GM10266 (cell line): ENCODE measurements at regions not wholly inside any gene's neighbourhood (a gene's known extent, or its start where the extent isn't known, plus 50 kb on each side); places are given as distances from the start of the nearest gene placed in this dataset.

Experiments used
- DNase-seq: peaks from one replicate; pipeline ENCODE4 v3.0.0; 2012; ENCODE audit errors: extremely low spot score
- CTCF ChIP-seq: IDR thresholded peaks from 2 replicates; pipeline ENCODE4 v1.5.1; 2012; ENCODE audit warnings: mild to moderate bottlenecking, low read depth; ENCODE audit not compliant: control insufficient read depth, insufficient read depth; ENCODE audit errors: missing control alignments

- DNase-seq = no peak
- no peak for TF ChIP-seq CTCF
Observed at GRCh38 chr2:63777816-63778215, 63.9 kb upstream of the UGP2 start.

GRCh38 chr2:63778391-63778790 lies 63.3 kb upstream of the UGP2 start:
- no peak for TF ChIP-seq CTCF
- DNase-seq = no peak

- no peak for TF ChIP-seq CTCF
- DNase-seq = no peak
Observed at GRCh38 chr2:63780518-63781155, 61.1 kb upstream of the UGP2 start.

- DNase-seq = no peak
- no peak for TF ChIP-seq CTCF
Observed at GRCh38 chr2:63784461-63784860, 57.2 kb upstream of the UGP2 start.

GRCh38 chr2:63785096-63785495 lies 56.6 kb upstream of the UGP2 start:
- no peak for DNase-seq
- TF ChIP-seq CTCF = no peak

GRCh38 chr2:63786471-63786870 lies 55.2 kb upstream of the UGP2 start:
- DNase-seq = no peak
- TF ChIP-seq CTCF = no peak

GRCh38 chr2:63788071-63788470 lies 53.6 kb upstream of the UGP2 start:
- no peak for DNase-seq
- TF ChIP-seq CTCF = no peak
